HepG2 (cell line): ENCODE measurements at regions not wholly inside any gene's neighbourhood (a gene's known extent, or its start where the extent isn't known, plus 50 kb on each side); places are given as distances from the start of the nearest gene placed in this dataset.

Experiments
- ADNP ChIP-seq: sonication (generic); formaldehyde crosslinking; IDR thresholded peaks from 2 replicates; pipeline ENCODE4 v1.4.0; 2020; ENCODE audit warnings: missing genetic modification reagents
- ATF1 ChIP-seq: IDR thresholded peaks from 2 replicates; pipeline ENCODE4 v1.6.1; 2016; ENCODE audit warnings: mild to moderate bottlenecking, control low read depth
- DBP ChIP-seq: sonication (generic); formaldehyde crosslinking; IDR thresholded peaks from 2 replicates; pipeline ENCODE4 v1.4.0; 2020; ENCODE audit warnings: missing genetic modification reagents; ENCODE audit errors: not compliant biosample characterization
- PHF5A ChIP-seq: IDR thresholded peaks from one replicate; pipeline ENCODE4 v1.6.1; 2018; ENCODE audit warnings: low read depth, missing genetic modification reagents; ENCODE audit not compliant: unreplicated experiment
- SRSF4 ChIP-seq: fragments of 200-400 bp; formaldehyde crosslinking; IDR thresholded peaks from one replicate; pipeline ENCODE4 v1.6.1; 2018; ENCODE audit warnings: mild to moderate bottlenecking, low read depth, low read length, moderate library complexity; ENCODE audit not compliant: poor library complexity, severe bottlenecking
- WIZ ChIP-seq: sonication (generic); formaldehyde crosslinking; IDR thresholded peaks from 2 replicates; pipeline ENCODE4 v1.5.1; 2020; ENCODE audit warnings: mild to moderate bottlenecking, missing genetic modification reagents
- ZBTB7B ChIP-seq: sonication (generic); formaldehyde crosslinking; IDR thresholded peaks from 2 replicates; pipeline ENCODE4 v1.4.0; 2020; ENCODE audit warnings: missing genetic modification reagents
- ZNF766 ChIP-seq: sonication (generic); formaldehyde crosslinking; IDR thresholded peaks from 2 replicates; pipeline ENCODE4 v1.5.0; 2020; ENCODE audit warnings: missing genetic modification reagents, borderline replicate concordance
- ZNF841 ChIP-seq: sonication (generic); formaldehyde crosslinking; IDR thresholded peaks from 2 replicates; pipeline ENCODE4 v1.8.1; 2023; ENCODE audit warnings: missing genetic modification reagents, borderline replicate concordance
- TF ChIP-seq, protein P1 (sequence below): sonication (generic); formaldehyde crosslinking; IDR thresholded peaks from 2 replicates; pipeline ENCODE4 v1.5.0; 2020; ENCODE audit warnings: mild to moderate bottlenecking, missing genetic modification reagents, borderline replicate concordance
- TF ChIP-seq, protein P2 (sequence below): sonication (generic); formaldehyde crosslinking; IDR thresholded peaks from 2 replicates; pipeline ENCODE4 v1.5.0; 2020; ENCODE audit warnings: mild to moderate bottlenecking, missing genetic modification reagents

- TF ChIP-seq, protein P1, sequence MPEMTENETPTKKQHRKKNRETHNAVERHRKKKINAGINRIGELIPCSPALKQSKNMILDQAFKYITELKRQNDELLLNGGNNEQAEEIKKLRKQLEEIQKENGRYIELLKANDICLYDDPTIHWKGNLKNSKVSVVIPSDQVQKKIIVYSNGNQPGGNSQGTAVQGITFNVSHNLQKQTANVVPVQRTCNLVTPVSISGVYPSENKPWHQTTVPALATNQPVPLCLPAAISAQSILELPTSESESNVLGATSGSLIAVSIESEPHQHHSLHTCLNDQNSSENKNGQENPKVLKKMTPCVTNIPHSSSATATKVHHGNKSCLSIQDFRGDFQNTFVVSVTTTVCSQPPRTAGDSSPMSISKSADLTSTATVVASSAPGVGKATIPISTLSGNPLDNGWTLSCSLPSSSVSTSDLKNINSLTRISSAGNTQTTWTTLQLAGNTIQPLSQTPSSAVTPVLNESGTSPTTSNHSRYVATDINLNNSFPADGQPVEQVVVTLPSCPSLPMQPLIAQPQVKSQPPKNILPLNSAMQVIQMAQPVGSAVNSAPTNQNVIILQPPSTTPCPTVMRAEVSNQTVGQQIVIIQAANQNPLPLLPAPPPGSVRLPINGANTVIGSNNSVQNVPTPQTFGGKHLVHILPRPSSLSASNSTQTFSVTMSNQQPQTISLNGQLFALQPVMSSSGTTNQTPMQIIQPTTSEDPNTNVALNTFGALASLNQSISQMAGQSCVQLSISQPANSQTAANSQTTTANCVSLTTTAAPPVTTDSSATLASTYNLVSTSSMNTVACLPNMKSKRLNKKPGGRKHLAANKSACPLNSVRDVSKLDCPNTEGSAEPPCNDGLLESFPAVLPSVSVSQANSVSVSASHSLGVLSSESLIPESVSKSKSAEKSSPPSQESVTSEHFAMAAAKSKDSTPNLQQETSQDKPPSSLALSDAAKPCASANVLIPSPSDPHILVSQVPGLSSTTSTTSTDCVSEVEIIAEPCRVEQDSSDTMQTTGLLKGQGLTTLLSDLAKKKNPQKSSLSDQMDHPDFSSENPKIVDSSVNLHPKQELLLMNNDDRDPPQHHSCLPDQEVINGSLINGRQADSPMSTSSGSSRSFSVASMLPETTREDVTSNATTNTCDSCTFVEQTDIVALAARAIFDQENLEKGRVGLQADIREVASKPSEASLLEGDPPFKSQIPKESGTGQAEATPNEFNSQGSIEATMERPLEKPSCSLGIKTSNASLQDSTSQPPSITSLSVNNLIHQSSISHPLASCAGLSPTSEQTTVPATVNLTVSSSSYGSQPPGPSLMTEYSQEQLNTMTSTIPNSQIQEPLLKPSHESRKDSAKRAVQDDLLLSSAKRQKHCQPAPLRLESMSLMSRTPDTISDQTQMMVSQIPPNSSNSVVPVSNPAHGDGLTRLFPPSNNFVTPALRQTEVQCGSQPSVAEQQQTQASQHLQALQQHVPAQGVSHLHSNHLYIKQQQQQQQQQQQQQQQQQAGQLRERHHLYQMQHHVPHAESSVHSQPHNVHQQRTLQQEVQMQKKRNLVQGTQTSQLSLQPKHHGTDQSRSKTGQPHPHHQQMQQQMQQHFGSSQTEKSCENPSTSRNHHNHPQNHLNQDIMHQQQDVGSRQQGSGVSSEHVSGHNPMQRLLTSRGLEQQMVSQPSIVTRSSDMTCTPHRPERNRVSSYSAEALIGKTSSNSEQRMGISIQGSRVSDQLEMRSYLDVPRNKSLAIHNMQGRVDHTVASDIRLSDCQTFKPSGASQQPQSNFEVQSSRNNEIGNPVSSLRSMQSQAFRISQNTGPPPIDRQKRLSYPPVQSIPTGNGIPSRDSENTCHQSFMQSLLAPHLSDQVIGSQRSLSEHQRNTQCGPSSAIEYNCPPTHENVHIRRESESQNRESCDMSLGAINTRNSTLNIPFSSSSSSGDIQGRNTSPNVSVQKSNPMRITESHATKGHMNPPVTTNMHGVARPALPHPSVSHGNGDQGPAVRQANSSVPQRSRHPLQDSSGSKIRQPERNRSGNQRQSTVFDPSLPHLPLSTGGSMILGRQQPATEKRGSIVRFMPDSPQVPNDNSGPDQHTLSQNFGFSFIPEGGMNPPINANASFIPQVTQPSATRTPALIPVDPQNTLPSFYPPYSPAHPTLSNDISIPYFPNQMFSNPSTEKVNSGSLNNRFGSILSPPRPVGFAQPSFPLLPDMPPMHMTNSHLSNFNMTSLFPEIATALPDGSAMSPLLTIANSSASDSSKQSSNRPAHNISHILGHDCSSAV (CRISPR knock-in tag), result no peak
- no peak for TF ChIP-seq ADNP
- TF ChIP-seq ZBTB7B (CRISPR knock-in tag), result no peak
- TF ChIP-seq, protein P2, sequence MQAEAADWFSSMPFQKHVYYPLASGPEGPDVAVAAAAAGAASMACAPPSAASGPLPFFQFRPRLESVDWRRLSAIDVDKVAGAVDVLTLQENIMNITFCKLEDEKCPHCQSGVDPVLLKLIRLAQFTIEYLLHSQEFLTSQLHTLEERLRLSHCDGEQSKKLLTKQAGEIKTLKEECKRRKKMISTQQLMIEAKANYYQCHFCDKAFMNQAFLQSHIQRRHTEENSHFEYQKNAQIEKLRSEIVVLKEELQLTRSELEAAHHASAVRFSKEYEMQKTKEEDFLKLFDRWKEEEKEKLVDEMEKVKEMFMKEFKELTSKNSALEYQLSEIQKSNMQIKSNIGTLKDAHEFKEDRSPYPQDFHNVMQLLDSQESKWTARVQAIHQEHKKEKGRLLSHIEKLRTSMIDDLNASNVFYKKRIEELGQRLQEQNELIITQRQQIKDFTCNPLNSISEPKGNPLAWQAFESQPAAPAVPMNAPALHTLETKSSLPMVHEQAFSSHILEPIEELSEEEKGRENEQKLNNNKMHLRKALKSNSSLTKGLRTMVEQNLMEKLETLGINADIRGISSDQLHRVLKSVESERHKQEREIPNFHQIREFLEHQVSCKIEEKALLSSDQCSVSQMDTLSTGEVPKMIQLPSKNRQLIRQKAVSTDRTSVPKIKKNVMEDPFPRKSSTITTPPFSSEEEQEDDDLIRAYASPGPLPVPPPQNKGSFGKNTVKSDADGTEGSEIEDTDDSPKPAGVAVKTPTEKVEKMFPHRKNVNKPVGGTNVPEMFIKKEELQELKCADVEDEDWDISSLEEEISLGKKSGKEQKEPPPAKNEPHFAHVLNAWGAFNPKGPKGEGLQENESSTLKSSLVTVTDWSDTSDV, result no peak
- TF ChIP-seq ATF1 (CRISPR knock-in tag), result no peak
- no peak for TF ChIP-seq ZNF841 (CRISPR knock-in tag)
- TF ChIP-seq SRSF4, result no peak
- no peak for TF ChIP-seq PHF5A (CRISPR knock-in tag)
- no peak for TF ChIP-seq WIZ (CRISPR knock-in tag)
- no peak for TF ChIP-seq DBP (CRISPR knock-in tag)
- no peak for TF ChIP-seq ZNF766 (CRISPR knock-in tag)
Measured at GRCh38 chr19:28838909-28839308, 374.0 kb downstream of the UQCRFS1 start (continued).
